Testis (tissue), 2 donors: ENCODE measurements at regions not wholly inside any gene's neighbourhood (a gene's known extent, or its start where the extent isn't known, plus 50 kb on each side); places are given as distances from the start of the nearest gene placed in this dataset.

Source experiments
- DNase-seq: peaks from one replicate; pipeline ENCODE4 v3.0.0-alpha.2; 2019
- H3K27ac ChIP-seq, 2 donors: fragments of 200-600 bp; sonication (generic); one replicate each; pipeline ENCODE4 v1.5.1; 2019
- H3K27me3 ChIP-seq: fragments of 200-600 bp; sonication (generic); one replicate; pipeline ENCODE4 v1.5.1; 2019
- H3K36me3 ChIP-seq: fragments of 200-600 bp; sonication (generic); one replicate; pipeline ENCODE4 v1.5.1; 2017; ENCODE audit warnings: low read depth; ENCODE audit errors: missing control alignments
- H3K4me1 ChIP-seq: fragments of 200-600 bp; sonication (generic); one replicate; pipeline ENCODE4 v1.5.1; 2019
- H3K4me3 ChIP-seq, 2 donors: fragments of 200-600 bp; sonication (generic); one replicate each; pipeline ENCODE4 v1.5.1; 2017 to 2019
- H3K9me3 ChIP-seq: fragments of 200-600 bp; sonication (generic); one replicate; pipeline ENCODE4 v1.5.1; 2017
- CTCF ChIP-seq, 3 experiments: fragments of 450-650 bp in 2 of 3; fragments of 200-600 bp in 1 of 3; sonication (generic) in 1 of 3; IDR thresholded peaks; one replicate each; pipeline ENCODE4 v1.5.1; 2016 to 2019; ENCODE audit warnings: antibody characterized with exemption in 3 of 3, mild to moderate bottlenecking in 2 of 3, moderate library complexity in 1 of 3
- POLR2A ChIP-seq: fragments of 450-650 bp; IDR thresholded peaks from one replicate; pipeline ENCODE4 v1.6.1; 2017; ENCODE audit warnings: antibody characterized with exemption, mild to moderate bottlenecking, moderate library complexity
- WGBS, 2 donors: methylation state at CpG; one replicate each; pipeline ENCODE4 v1.1.5; 2018; 5-methylcytosine and 5-hydroxymethylcytosine counted together
- intact Hi-C: fragments of 100-400 bp; cut with DNase I; formaldehyde crosslinking; loops from one replicate; pipeline ENCODE4 v1.15.1; 2023; ENCODE audit warnings: low total_unique reads

GRCh38 chr21:28758883-28759242 is 233.8 kb downstream of the LTN1 start:
- no peaks in the 10 kb centered on the region for H3K4me1 ChIP-seq
- no peak for TF ChIP-seq POLR2A
- no peak for TF ChIP-seq CTCF (IDR thresholded peaks at IDR 0.05)
- no peaks in the 10 kb centered on the region for H3K36me3 ChIP-seq
- WGBS, 2 donors: 60 to 100% methylated on average over 1 of the region's 1 CpG
- H3K27me3 ChIP-seq: no peaks in the 10 kb centered on the region
- no peak for DNase-seq
- H3K9me3 ChIP-seq: no peaks in the 10 kb centered on the region
- intact Hi-C loops: no loop called here
- H3K4me3 ChIP-seq: no peak overlapping the region
- no peak overlapping the region for H3K27ac ChIP-seq

DNA sequence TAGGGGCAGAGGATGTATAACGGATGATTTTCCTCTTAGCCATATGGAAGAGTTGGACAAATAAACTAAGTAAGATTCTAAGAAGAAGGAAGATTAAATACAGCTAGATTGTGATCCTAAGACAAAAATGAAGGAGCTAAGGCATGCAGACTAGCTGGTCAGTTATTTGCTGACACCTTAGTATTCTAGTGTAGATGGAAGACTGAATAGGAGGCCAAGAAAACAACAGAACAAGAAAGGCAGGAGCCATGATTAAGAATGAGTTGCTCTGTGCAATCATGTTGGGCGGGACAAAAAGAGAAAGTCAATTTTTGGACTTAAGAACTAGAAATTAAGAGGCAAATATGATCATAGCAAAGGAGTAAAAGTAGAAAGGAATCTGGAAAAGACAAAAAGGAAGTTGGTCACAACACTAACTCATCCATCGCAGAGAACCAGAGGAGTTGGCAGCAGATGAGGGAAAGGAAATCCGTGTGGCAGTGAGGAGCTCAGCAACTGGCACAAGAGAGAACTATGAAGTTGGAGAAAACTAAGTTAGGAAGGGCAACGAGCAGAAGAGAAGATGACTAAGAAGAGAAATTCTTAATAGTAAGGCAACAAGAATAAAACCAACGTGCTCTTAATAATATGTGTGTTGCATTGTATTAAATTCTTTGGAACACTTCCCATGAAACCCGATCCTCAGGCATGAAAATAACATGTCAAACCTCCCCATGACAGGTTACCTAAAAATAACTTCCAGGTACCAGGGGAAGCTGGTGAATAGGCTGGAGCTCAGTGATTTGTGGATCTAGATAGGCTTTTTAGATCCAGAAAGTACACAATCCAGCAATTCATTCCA is 234.4 kb downstream of the LTN1 start:
- H3K4me3 ChIP-seq: no peak overlapping the region
- H3K27me3 ChIP-seq: no peaks in the 10 kb centered on the region
- no peak for TF ChIP-seq CTCF (IDR thresholded peaks at IDR 0.05)
- TF ChIP-seq POLR2A: no peak
- no peak overlapping the region for H3K27ac ChIP-seq
- H3K36me3 ChIP-seq: no peaks in the 10 kb centered on the region
- DNase-seq: no peak
- intact Hi-C loops: no loop called here
- H3K9me3 ChIP-seq: no peaks in the 10 kb centered on the region
- WGBS, 2 donors: 71 to 91% methylated on average over 7 of the region's 7 CpGs
- no peaks in the 10 kb centered on the region for H3K4me1 ChIP-seq

DNA sequence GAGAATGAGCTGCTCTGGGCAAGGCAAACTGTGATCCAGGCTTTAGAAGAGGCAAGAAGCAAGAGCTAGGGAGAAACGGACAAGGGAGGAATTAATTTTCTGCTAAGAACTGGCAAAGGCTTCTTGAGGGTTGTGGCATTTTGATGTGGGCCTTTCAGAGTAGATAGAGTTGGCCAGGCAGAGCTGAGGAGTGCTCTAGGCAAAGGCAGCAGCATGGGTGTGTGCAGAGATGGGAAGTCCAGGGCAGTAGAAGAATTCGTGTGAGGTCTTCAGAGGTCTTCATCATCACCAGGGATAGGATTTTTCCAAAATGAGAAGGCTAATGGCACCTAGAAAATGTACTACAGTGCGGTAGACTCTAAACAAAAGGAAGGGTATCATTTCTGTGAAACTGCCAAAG is 237.8 kb downstream of the LTN1 start:
- no peaks in the 10 kb centered on the region for H3K9me3 ChIP-seq
- H3K4me3 ChIP-seq: no peak overlapping the region
- DNase-seq: no peak
- WGBS, 2 donors: 76 to 78% methylated on average over 3 of the region's 3 CpGs
- H3K27ac ChIP-seq: no peak overlapping the region
- H3K27me3 ChIP-seq: no peaks in the 10 kb centered on the region
- H3K4me1 ChIP-seq: no peaks in the 10 kb centered on the region
- intact Hi-C loops: no loop called here
- TF ChIP-seq CTCF (IDR thresholded peaks at IDR 0.05): no peak
- no peak for TF ChIP-seq POLR2A
- H3K36me3 ChIP-seq: no peaks in the 10 kb centered on the region

GRCh38 chr21:28754127-28754611 is 238.5 kb downstream of the LTN1 start:
- H3K27me3 ChIP-seq: no peaks in the 10 kb centered on the region
- H3K36me3 ChIP-seq: no peaks in the 10 kb centered on the region
- no peaks in the 10 kb centered on the region for H3K9me3 ChIP-seq
- WGBS, 2 donors: 60 to 67% methylated on average over 9 of the region's 9 CpGs
- TF ChIP-seq CTCF (IDR thresholded peaks at IDR 0.05) (no peak), POLR2A (no peak)
- no peak for DNase-seq
- H3K27ac ChIP-seq: no peak overlapping the region
- intact Hi-C loops: no loop called here
- H3K4me3 ChIP-seq: no peak overlapping the region
- no peaks in the 10 kb centered on the region for H3K4me1 ChIP-seq

- Histone ChIP-seq H3K4me3 (no peak overlapping the region), H3K9me3 (no peaks in the 10 kb centered on the region), H3K36me3 (no peaks in the 10 kb centered on the region), H3K4me1 (no peaks in the 10 kb centered on the region), H3K27ac (no peak overlapping the region), H3K27me3 (no peaks in the 10 kb centered on the region)
- intact Hi-C loops: no loop called here
- no peak for DNase-seq
- TF ChIP-seq POLR2A: no peak
- no peak for TF ChIP-seq CTCF (IDR thresholded peaks at IDR 0.05)
- 81 to 89% methylated on average over 2 of the region's 2 CpGs for WGBS, 2 donors
These were observed 240.5 kb downstream of the LTN1 start for GRCh38 chr21:28752131-28752530.
